ENCODE measurements at regions not wholly inside any gene's neighbourhood (a gene's known extent, or its start where the extent isn't known, plus 50 kb on each side); places are given as distances from the start of the nearest gene placed in this dataset.
A peak's percentile ranks its signal among the peaks of the same experiment; 100 is the strongest.

DNA sequence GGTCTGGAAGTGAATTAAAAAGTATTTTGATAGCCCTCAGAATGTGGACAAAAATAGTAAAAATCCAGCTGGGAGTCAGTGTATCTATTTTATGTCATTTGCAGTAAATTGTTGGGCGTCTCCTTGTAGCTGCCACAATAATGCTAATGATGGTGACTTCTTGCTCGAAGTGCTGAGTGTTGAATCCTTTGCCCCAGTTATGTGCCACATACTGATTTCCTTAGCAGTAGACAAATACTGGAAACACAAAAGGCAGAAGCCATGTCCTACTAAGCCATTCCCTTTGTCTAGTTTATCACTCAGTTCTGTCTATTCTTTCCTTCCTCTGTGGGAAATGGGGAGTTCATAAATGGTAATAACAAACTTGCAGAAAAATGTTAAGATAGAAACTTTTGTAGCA lies 70.7 kb upstream of the CXADR start:
- no peak overlapping the region for H3K4me3 ChIP-seq (ENCODE audit: low read depth, low read length)
- no peak for DNase-seq
- no peaks in the 10 kb centered on the region for H3K36me3 ChIP-seq
- H3K9me3 ChIP-seq (ENCODE audit: severe bottlenecking), result no peaks in the 10 kb centered on the region
- H3K27me3 ChIP-seq (ENCODE audit: insufficient read depth, low read depth, severe bottlenecking), result no peaks in the 10 kb centered on the region
- TF ChIP-seq, protein P1, sequence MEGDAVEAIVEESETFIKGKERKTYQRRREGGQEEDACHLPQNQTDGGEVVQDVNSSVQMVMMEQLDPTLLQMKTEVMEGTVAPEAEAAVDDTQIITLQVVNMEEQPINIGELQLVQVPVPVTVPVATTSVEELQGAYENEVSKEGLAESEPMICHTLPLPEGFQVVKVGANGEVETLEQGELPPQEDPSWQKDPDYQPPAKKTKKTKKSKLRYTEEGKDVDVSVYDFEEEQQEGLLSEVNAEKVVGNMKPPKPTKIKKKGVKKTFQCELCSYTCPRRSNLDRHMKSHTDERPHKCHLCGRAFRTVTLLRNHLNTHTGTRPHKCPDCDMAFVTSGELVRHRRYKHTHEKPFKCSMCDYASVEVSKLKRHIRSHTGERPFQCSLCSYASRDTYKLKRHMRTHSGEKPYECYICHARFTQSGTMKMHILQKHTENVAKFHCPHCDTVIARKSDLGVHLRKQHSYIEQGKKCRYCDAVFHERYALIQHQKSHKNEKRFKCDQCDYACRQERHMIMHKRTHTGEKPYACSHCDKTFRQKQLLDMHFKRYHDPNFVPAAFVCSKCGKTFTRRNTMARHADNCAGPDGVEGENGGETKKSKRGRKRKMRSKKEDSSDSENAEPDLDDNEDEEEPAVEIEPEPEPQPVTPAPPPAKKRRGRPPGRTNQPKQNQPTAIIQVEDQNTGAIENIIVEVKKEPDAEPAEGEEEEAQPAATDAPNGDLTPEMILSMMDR (IDR thresholded peaks at IDR 0.05; ENCODE audit: low read depth, low read length), result no peak
- no peak overlapping the region for H3K27ac ChIP-seq

DNA sequence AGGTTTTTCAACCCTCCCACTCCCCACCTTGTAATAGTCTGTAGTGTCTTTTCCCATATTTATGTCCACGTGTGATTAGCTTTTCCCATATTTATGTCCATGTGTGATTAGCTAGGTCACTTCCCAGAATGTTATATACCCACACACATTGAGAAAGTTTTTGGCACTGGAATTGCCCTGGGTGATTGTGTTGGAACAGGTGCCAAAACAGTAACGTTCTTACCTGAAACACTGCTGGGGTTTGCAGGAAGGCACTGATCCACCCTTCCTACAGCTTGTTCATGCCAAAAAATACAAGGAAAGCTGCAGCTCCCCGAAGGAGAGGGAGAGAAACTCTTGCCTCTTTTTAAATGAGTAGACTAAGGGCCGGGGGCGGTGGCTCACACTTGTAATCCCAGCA lies 68.0 kb upstream of the CXADR start:
- H3K36me3 ChIP-seq, result no peaks in the 10 kb centered on the region
- TF ChIP-seq, protein P1 (IDR thresholded peaks at IDR 0.05; ENCODE audit: low read depth, low read length), result no peak
- no peaks in the 10 kb centered on the region for H3K9me3 ChIP-seq (ENCODE audit: severe bottlenecking)
- H3K27ac ChIP-seq, result no peak overlapping the region
- no peak overlapping the region for H3K4me3 ChIP-seq (ENCODE audit: low read depth, low read length)
- DNase-seq, result no peak
- no peaks in the 10 kb centered on the region for H3K27me3 ChIP-seq (ENCODE audit: insufficient read depth, low read depth, severe bottlenecking)

DNA sequence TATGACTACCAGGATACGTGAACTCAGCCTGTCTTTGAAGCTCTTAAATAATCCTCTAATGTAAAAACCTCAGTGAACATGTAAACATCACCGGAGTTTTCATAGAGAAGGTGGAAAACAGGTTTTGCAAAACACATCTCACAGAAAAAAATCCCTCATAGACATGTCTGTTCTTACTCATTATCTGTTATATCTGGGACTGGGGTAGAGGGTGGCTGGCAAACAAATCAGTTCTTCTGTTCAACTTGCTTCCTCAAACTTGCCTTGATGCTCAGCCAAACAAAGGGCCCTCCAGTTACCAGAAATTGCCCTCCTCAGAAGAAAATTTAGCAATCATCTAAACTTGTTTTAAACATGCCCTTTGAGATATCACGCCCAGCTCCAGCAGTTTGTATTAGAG lies 66.1 kb upstream of the CXADR start:
- Histone ChIP-seq H3K4me3 (ENCODE audit: low read depth, low read length) (no peak overlapping the region), H3K27me3 (ENCODE audit: insufficient read depth, low read depth, severe bottlenecking) (no peaks in the 10 kb centered on the region), H3K36me3 (no peaks in the 10 kb centered on the region), H3K9me3 (ENCODE audit: severe bottlenecking) (no peaks in the 10 kb centered on the region), H3K27ac (no peak overlapping the region)
- no peak for DNase-seq
- TF ChIP-seq, protein P1 (IDR thresholded peaks at IDR 0.05; ENCODE audit: low read depth, low read length), result no peak

DNA sequence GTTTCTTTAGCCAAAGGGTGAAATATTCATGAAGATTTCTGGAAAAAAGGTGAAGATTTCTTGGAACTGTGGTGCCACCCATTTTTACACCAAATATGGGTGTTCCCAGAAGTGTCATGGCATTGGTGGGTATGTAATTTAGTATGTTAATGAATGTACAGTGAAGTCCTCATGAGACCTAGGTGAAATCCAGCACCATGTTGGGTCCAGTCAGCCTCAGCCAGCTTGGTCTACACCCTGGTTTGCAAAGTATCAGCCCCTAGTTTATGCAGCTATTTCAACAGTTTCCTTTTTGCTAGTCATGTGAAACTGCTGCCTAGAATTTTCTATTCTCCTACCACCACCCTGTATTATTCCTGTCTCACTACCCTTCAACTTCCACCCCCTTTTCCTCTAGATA lies 63.1 kb upstream of the CXADR start:
- H3K27me3 ChIP-seq (ENCODE audit: insufficient read depth, low read depth, severe bottlenecking), result no peaks in the 10 kb centered on the region
- H3K4me3 ChIP-seq (ENCODE audit: low read depth, low read length), result no peak overlapping the region
- H3K36me3 ChIP-seq, result no peaks in the 10 kb centered on the region
- no peak for DNase-seq
- TF ChIP-seq, protein P1 (IDR thresholded peaks at IDR 0.05; ENCODE audit: low read depth, low read length), result no peak
- no peaks in the 10 kb centered on the region for H3K9me3 ChIP-seq (ENCODE audit: severe bottlenecking)
- H3K27ac ChIP-seq, result no peak overlapping the region

DNA sequence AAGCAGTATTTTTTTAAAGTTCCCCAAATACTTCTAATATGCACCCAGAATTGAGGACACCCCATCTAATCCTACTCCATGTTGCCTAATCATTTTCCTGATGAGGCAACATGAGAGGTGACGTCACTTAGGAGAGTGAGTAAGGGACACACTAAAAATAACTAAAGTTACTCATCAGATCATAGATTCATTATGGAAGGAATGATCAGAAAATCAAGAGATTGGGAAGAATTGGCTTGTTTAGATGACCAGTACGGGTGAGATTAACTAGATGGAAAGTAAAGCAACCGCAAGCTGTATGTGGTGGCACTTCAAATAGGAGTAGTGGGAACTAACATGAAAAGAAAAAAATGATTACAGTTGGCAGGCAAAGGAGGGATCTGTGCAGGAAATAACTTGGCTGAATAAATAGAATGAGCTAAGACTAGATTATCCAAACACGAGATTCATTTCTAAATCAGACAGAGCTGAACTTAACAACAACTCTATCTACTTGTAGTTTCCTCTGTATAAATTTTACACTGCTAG lies 61.4 kb upstream of the CXADR start:
- TF ChIP-seq, protein P1 (IDR thresholded peaks at IDR 0.05; ENCODE audit: low read depth, low read length), result no peak
- DNase-seq, result no peak

DNA sequence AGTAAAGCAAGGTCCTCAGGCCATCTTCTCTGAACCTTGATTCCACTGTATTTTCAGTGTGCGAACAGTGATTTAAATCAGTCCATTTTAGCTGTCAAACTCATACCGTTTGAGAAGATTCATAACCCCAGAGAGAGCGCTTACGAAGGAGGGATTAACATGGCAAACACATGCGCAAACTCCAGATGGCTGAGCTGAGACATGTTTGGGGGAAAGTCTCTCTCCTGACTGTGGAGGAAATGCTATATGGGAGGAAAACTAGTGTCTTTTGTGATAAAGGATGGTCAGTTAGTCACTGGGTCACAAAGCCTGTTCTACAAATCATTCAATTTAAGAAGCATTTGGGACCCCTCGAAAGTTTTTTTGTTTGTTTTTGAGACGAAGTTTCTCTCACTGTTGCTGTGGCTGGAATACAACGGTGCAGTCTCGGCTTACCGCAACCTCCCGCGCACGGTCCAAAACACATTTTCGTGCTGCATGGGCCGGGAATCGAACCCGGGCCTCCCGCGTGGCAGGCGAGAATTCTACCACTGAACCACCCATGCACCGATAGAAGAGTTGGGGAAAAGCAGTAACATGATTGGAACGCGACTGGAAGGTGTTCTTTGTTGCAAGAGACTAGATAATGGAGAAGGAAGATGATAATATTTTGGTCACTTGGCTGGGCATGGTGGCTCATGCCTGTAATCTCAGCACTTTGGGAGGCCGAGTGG lies 58.4 kb upstream of the CXADR start:
- H3K36me3 ChIP-seq, result no peaks in the 10 kb centered on the region
- H3K9me3 ChIP-seq (ENCODE audit: severe bottlenecking), result no peaks in the 10 kb centered on the region
- peak; percentile 85 for DNase-seq
- H3K27me3 ChIP-seq (ENCODE audit: insufficient read depth, low read depth, severe bottlenecking), result no peaks in the 10 kb centered on the region
- H3K4me3 ChIP-seq (ENCODE audit: low read depth, low read length), result peak overlapping the region; percentile 44
- H3K27ac ChIP-seq, result peak overlapping the region; percentile 48
- TF ChIP-seq, protein P1 (IDR thresholded peaks at IDR 0.05; ENCODE audit: low read depth, low read length), result no peak

More for the DNA sequence above, 61.4 kb upstream of the CXADR start:
- Histone ChIP-seq H3K27me3 (ENCODE audit: insufficient read depth, low read depth, severe bottlenecking) (no peaks in the 10 kb centered on the region), H3K27ac (no peak overlapping the region), H3K4me3 (ENCODE audit: low read depth, low read length) (no peak overlapping the region), H3K36me3 (no peaks in the 10 kb centered on the region), H3K9me3 (ENCODE audit: severe bottlenecking) (no peaks in the 10 kb centered on the region)
